Tibial artery (tissue), 4 donors: ENCODE measurements at regions not wholly inside any gene's neighbourhood (a gene's known extent, or its start where the extent isn't known, plus 50 kb on each side); places are given as distances from the start of the nearest gene placed in this dataset.

ENCODE experiments used
- DNase-seq, 2 donors: peaks; one replicate each; pipeline ENCODE4 v3.0.0-alpha.2; 2019
- H3K27ac ChIP-seq, 2 donors: fragments of 200-600 bp; sonication (generic) in 1 of 2; 1 replicate in 1 of 2; 2 replicates in 1 of 2; pipeline ENCODE4 v1.5.1; 2018 to 2019; ENCODE audit warnings: mild to moderate bottlenecking in 1 of 2
- H3K27me3 ChIP-seq, 2 donors: fragments of 200-600 bp; sonication (generic) in 1 of 2; one replicate each; pipeline versions ENCODE4 v1.5.1 to v1.6.0; 2016 to 2019
- H3K36me3 ChIP-seq, 3 donors: fragments of 200-600 bp; sonication (generic) in 2 of 3; one replicate each; pipeline ENCODE4 v1.5.1; 2016 to 2019; ENCODE audit warnings: mild to moderate bottlenecking in 2 of 3
- H3K4me1 ChIP-seq, 4 donors: fragments of 200-600 bp; sonication (generic) in 2 of 4; 1 replicate in 3 of 4; 2 replicates in 1 of 4; pipeline ENCODE4 v1.5.1; 2016 to 2019
- H3K4me3 ChIP-seq, 2 donors: fragments of 200-600 bp; sonication (generic) in 1 of 2; 1 replicate in 1 of 2; 2 replicates in 1 of 2; pipeline ENCODE4 v1.5.1; 2018 to 2019; ENCODE audit warnings: mild to moderate bottlenecking in 2 of 2
- H3K9me3 ChIP-seq, 3 donors: fragments of 200-600 bp; sonication (generic) in 1 of 3; one replicate each; pipeline ENCODE4 v1.5.1; 2016 to 2019
- CTCF ChIP-seq, 2 experiments: fragments of 200-600 bp in 1 of 2; fragments of 450-650 bp in 1 of 2; IDR thresholded peaks; one replicate each; pipeline ENCODE4 v1.5.1; 2017 to 2019; ENCODE audit warnings: antibody characterized with exemption in 2 of 2, mild to moderate bottlenecking in 1 of 2, moderate library complexity in 1 of 2
- intact Hi-C: fragments of 100-400 bp; cut with DNase I; formaldehyde crosslinking; loops from one replicate; pipeline ENCODE4 v1.15.0; 2023; ENCODE audit warnings: low total_unique reads

GRCh38 chr10:28384557-28384956, 81.7 kb upstream of the MPP7 start:
- no peak for TF ChIP-seq CTCF (IDR thresholded peaks at IDR 0.05)
- Histone ChIP-seq H3K4me3 (no peak overlapping the region), H3K27ac (no peak overlapping the region), H3K9me3 (no peaks in the 10 kb centered on the region), H3K36me3 (no peaks in the 10 kb centered on the region), H3K4me1 (peaks cover 0 to 4% (median 0%) of the 10 kb centered on the region in 4 donors), H3K27me3 (peaks cover 0 to 2% of the 10 kb centered on the region in 2 donors)
- intact Hi-C loops, result loop anchor here (5.0 kb wide), 1 partner anchor 642 kb away; no protein-coding TSS in a partner anchor
- no peak for DNase-seq

- Histone ChIP-seq H3K4me3 (no peak overlapping the region), H3K27ac (no peak overlapping the region), H3K36me3 (no peaks in the 10 kb centered on the region), H3K9me3 (no peaks in the 10 kb centered on the region), H3K4me1 (peaks cover 0 to 4% (median 0%) of the 10 kb centered on the region in 4 donors), H3K27me3 (peaks cover 0 to 2% of the 10 kb centered on the region in 2 donors)
- no peak for TF ChIP-seq CTCF (IDR thresholded peaks at IDR 0.05)
- intact Hi-C loops, result no loop called here
- no peak for DNase-seq
Observed at GRCh38 chr10:28385748-28386502, 83.1 kb upstream of the MPP7 start.

- intact Hi-C loops, result no loop called here
- peaks cover 0 to 2% of the 10 kb centered on the region in 2 donors for H3K27me3 ChIP-seq
- no peaks in the 10 kb centered on the region for H3K36me3 ChIP-seq
- H3K9me3 ChIP-seq, result no peaks in the 10 kb centered on the region
- no peak for DNase-seq
- peaks cover 0 to 4% (median 0%) of the 10 kb centered on the region in 4 donors for H3K4me1 ChIP-seq
- H3K27ac ChIP-seq, result no peak overlapping the region
- no peak for TF ChIP-seq CTCF (IDR thresholded peaks at IDR 0.05)
- H3K4me3 ChIP-seq, result no peak overlapping the region
Observed at GRCh38 chr10:28386503-28386868, 83.6 kb upstream of the MPP7 start.

- no peak overlapping the region for H3K4me3 ChIP-seq
- no peak for TF ChIP-seq CTCF (IDR thresholded peaks at IDR 0.05)
- peaks cover 0 to 2% of the 10 kb centered on the region in 2 donors for H3K27me3 ChIP-seq
- no peaks in the 10 kb centered on the region for H3K9me3 ChIP-seq
- intact Hi-C loops, result no loop called here
- H3K27ac ChIP-seq, result no peak overlapping the region
- no peak for DNase-seq
- peaks cover 0 to 2% (median 0%) of the 10 kb centered on the region in 4 donors for H3K4me1 ChIP-seq
- no peaks in the 10 kb centered on the region for H3K36me3 ChIP-seq
Observed at GRCh38 chr10:28387140-28387539, 84.3 kb upstream of the MPP7 start.

GRCh38 chr10:28391283-28391682, 88.4 kb upstream of the MPP7 start:
- Histone ChIP-seq H3K4me1 (peaks cover 0 to 3% (median 0%) of the 10 kb centered on the region in 4 donors), H3K9me3 (no peaks in the 10 kb centered on the region), H3K36me3 (no peaks in the 10 kb centered on the region), H3K27ac (no peak overlapping the region), H3K27me3 (peaks cover 0 to 2% of the 10 kb centered on the region in 2 donors), H3K4me3 (no peak overlapping the region)
- DNase-seq, result no peak
- intact Hi-C loops, result no loop called here
- no peak for TF ChIP-seq CTCF (IDR thresholded peaks at IDR 0.05)
